Activated T-cell treated with anti-CD3 and anti-CD28 coated beads for 1 hour (primary cell): ENCODE measurements at regions not wholly inside any gene's neighbourhood (a gene's known extent, or its start where the extent isn't known, plus 50 kb on each side); places are given as distances from the start of the nearest gene placed in this dataset.
"Not testable (repeated sequence)": the region's sequence is repeated elsewhere in the genome, so short reads cannot be mapped to it uniquely, and the experiment has no call there.

Experiments
- DNase-seq: peaks from one replicate; pipeline ENCODE4 v3.0.0-alpha.2; 2020; ENCODE audit warnings: low read depth

DNA sequence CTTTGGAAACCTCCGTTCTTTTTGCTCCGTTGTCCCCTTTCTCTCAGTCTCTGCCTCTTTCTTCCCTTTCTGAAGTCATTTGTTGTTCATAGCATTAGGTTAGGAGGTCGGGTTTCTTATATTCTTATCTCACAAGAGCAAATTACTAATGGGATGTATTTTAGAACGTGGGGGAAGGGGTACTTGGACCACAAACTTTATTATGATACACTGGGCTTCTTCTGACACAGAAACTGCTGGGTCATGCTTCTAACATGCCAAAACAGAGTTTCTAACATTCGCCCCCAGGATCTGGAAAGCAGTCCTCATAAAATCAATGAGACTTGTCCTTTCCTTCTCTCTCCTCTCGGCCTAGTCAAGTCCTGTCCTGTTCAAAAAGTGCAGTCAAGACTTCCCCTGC is 334.4 kb downstream of the GADD45G start:
- no peak for DNase-seq

- DNase-seq: no peak
Observed at GRCh38 chr9:89939626-89940292, 334.9 kb downstream of the GADD45G start.

- DNase-seq: no peak
Observed at GRCh38 chr9:89940625-89941024, 335.8 kb downstream of the GADD45G start.

- no peak for DNase-seq
Observed at GRCh38 chr9:89941875-89942274, 337.1 kb downstream of the GADD45G start.

GRCh38 chr9:89942643-89943042 is 337.8 kb downstream of the GADD45G start:
- DNase-seq: no peak

DNA sequence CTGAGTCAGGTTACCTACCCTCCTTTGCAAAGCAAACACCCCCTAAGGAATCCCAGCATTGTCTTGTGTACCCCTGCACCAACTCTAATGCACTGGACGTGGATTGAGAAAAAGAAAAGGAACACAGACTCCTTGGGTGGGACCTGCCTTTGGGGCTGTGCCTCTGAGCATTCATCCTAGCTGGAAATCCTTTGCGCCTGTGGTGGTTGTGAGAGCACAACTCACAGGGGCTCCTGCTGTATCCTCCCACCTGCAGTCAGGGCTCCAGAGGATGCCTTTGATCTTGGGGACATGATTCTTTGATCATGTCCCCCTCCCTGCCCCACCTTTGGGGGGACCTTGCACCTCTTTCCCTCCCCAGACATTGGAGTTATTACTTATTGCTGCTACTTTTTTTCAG is 338.5 kb downstream of the GADD45G start:
- DNase-seq: no peak

DNA sequence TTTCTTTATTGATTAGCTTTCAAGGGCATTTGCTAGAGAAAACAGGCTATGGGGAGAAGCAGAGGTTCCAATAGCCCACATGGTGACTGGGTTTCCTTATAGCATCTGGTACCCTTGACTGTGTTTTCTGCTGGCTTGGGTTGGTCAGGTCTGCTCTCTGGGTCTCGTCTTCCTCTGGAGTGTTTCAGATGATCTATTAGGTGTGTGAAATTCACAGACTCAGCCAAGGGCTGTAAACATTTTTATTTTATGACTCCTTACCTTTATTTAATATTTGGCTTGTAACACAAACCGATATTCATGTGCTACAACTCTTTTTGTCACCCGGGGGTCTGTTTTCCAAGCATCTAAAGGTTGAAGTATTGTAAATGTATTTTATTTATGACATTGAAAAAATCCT is 338.9 kb downstream of the GADD45G start:
- no peak for DNase-seq

- no peak for DNase-seq
Observed at GRCh38 chr9:89945133-89945532, 340.3 kb downstream of the GADD45G start.

DNA sequence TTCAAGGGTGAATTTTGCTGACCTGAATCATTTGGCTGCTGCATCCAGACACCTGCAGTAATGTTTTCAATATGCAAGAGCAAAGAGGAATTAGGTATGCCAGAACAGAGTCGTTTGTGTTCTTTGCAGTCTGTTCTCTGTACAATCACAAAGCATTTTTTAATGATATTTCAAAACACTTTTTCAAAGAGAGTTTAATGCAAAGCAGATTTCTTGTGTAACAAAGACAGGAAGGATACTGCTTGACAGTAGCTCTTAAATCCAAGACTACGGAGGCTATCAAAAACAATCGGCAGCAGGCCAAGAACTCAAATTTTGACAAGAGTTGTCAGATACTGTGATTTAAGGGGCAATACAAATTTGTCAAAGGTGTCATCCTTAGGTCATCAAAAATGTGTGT is 341.9 kb downstream of the GADD45G start:
- no peak for DNase-seq

DNA sequence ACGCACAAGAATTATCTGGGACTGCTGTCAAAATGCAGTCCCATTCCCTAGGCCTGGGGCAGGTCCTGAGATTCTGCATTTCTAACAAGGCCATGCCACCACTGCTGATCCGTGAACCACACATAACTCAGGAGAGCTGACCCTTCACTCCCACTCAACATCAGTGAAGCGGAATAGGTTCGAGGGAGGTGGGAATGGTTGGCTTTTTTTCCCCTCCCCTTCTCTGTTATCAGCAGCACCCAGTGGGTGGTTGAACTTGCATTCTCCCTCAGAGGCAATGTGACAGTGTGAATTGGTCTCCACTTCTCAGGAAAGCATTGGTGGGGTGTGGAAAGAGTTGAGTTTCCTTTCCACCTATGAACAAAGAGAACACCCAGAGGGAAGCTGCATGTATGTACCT is 344.3 kb downstream of the GADD45G start:
- no peak for DNase-seq

DNA sequence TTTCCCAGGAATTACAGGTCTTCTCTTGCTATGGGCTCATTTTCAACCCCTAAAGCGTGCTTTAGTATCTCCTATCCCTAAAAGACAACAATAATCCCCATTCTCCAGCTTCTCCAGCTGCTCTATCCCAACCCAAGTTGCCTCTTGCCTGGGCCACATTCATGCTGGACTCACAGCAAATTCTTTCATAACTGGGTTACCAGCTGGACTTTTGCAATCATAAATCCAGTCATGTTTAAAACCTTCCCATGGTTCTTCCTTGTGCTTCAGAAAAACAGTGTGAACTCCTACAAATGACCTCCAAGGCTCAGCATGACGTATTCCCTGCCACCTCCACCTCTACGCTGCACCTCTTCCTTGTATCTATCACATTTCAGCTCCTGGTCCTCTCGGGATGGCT is 346.9 kb downstream of the GADD45G start:
- DNase-seq: no peak

GRCh38 chr9:89952401-89952800 is 347.6 kb downstream of the GADD45G start:
- no peak for DNase-seq

DNA sequence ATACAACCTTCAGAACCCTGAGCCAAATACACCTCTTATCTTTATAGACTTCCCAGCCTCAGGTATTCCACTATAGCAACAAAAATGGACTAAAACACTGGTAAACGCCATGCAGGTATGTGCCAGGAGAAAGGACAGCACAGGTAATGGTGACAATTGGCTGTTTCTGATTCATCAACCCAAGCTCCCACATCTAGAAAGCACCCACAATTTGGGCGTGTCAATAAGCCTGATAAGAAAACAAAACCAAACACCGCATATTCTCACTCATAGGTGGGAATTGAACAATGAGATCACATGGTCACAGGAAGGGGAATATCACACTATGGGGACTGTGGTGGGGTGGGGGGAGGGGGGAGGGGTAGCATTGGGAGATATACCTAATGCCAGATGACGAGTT is 348.5 kb downstream of the GADD45G start:
- DNase-seq: not testable (repeated sequence)

DNA sequence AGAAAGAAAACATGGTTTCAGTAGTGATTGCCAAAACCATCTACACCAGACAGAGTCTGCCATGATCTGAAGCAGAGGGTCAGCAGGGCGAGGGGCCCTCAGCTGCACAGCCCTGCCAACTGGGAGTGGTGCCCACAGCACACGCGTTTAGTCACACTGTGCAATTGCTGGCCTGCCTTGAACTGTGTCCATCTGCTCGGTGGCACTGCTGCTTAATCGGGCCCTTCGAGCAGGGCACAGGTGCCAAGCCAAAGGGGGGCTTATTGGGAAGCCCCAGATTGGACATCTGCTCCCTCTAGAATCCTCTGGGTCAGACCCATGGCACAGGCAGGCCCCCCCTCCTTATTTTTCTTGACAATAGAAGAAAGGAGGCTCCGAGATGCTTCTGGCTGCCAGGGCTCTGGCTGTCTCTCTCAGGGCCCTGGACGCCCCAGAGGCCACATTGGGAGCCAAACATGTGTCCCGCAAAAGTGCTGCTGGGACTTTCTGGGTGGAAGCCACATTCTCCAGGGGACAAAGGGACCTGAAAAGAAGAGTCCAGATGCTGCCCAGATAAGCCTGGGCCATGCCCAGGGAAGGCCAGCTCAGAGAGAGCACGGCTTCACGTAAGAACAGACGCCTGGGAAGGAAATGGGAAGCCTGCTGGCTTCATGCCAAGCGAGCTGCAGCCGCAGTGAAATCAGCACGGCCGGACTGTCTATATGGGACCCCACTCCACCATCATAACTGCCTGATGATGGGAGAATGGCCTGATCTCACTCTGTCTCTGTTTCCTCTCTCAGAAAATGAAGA is 349.2 kb downstream of the GADD45G start:
- DNase-seq: no peak

DNA sequence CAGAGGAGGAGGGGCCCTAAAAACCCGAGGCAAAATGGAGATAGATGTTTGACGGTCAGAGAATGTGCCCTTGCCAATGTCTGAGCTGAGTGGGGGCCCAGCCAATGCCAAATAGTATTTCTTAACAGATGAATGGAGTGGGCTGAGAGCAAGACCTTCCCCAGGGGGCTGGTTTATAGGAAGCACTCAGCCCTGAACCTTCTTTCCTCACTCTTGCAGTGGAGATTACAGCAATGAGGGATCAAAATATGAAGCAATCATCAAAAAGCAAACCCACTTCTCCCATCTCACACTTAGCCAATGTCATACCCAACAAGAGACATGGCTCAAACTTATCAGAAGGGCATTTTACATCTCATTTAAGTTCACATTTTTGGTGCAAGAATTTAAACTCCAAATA is 350.3 kb downstream of the GADD45G start:
- no peak for DNase-seq

DNA sequence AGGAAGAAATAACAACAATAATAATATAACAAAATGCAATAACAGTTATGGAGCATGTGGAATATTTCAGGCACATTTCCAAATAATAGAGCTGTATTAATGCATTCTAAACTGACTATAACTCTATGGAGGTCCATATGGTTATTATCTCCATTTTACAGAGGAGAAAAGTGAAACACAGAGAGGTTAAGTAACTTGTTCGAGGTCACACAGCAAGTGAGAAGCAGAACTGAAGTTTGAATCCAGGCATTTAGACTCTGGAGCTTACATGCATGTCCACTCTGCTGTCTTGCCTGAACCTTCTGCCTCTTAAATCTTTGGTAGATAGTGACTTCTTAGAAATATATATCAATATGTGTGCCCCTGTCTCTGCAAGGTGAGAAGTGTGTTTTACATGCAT is 350.8 kb downstream of the GADD45G start:
- DNase-seq: no peak

- DNase-seq: no peak
Observed at GRCh38 chr9:89956331-89956730, 351.5 kb downstream of the GADD45G start.

- DNase-seq: no peak
Observed at GRCh38 chr9:89956907-89957306, 352.1 kb downstream of the GADD45G start.

GRCh38 chr9:89958086-89958485 is 353.3 kb downstream of the GADD45G start:
- no peak for DNase-seq

GRCh38 chr9:89961616-89962341 is 357.0 kb downstream of the GADD45G start:
- DNase-seq: no peak

GRCh38 chr9:89963280-89963679 is 358.5 kb downstream of the GADD45G start:
- DNase-seq: no peak

GRCh38 chr9:89967527-89967926 is 362.7 kb downstream of the GADD45G start:
- DNase-seq: no peak

DNA sequence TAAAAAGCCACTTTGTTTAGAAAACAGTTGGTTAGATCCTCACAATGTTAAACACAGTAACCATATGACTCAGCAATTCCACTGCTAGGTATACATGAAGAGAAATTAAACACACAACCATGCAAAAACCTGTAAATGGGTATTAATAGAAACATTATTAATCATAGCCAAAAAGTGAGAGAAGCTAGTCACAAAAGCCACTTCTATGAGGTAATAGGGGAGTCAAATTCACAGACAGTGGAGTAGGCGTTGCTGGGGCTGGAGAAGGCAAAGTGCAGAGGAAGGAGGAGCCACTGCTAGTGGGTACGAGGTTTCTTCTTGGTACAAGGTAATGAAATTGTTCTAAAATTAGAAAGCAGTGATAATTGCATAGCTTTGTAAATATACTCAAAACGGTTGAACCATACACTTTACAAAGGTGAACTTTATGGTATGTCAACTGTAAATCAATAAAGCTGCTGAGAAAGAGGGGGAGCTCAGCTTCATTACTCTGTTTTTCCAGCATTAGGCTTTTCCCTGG is 364.4 kb downstream of the GADD45G start:
- DNase-seq: no peak
